Thoracic aorta (tissue), 2 donors: ENCODE measurements at regions not wholly inside any gene's neighbourhood (a gene's known extent, or its start where the extent isn't known, plus 50 kb on each side); places are given as distances from the start of the nearest gene placed in this dataset.

Source experiments
- ATAC-seq: fragments of 150-250 bp; one replicate; pipeline ENCODE4 v1.8.0; 2017; ENCODE audit warnings: low read depth; ENCODE audit not compliant: insufficient number of reproducible peaks, low FRiP score
- DNase-seq: peaks from one replicate; pipeline ENCODE4 v3.0.0-alpha.2; 2020; ENCODE audit warnings: low spot score
- H3K27ac ChIP-seq, 2 donors: fragments of 200-600 bp; sonication (generic); 1 replicate in 1 of 2; 2 replicates in 1 of 2; pipeline ENCODE4 v1.5.1; 2016; ENCODE audit warnings: mild to moderate bottlenecking in 2 of 2, moderate library complexity in 2 of 2
- H3K27me3 ChIP-seq: fragments of 200-600 bp; sonication (generic); replicated peaks from 2 replicates; pipeline ENCODE4 v1.6.0; 2016; ENCODE audit warnings: mild to moderate bottlenecking; ENCODE audit not compliant: insufficient read depth
- H3K36me3 ChIP-seq: fragments of 200-600 bp; sonication (generic); one replicate; pipeline ENCODE4 v1.5.1; 2016
- H3K4me1 ChIP-seq, 2 donors: fragments of 200-600 bp; sonication (generic); 1 replicate in 1 of 2; 2 replicates in 1 of 2; pipeline versions ENCODE4 v1.5.1 to v1.6.0; 2016; ENCODE audit warnings: low read depth in 2 of 2, mild to moderate bottlenecking in 1 of 2; ENCODE audit not compliant: control insufficient read depth in 1 of 2
- H3K4me3 ChIP-seq: fragments of 200-600 bp; sonication (generic); 2 replicates; pipeline ENCODE4 v1.5.1; 2016; ENCODE audit warnings: mild to moderate bottlenecking
- H3K9me3 ChIP-seq: fragments of 200-600 bp; sonication (generic); 2 replicates; pipeline ENCODE4 v1.5.1; 2016
- CTCF ChIP-seq: fragments of 200-600 bp; sonication (generic); IDR thresholded peaks from one replicate; pipeline ENCODE4 v1.5.1; 2019; ENCODE audit warnings: antibody characterized with exemption

GRCh38 chrY:21248591-21248990 is 262.5 kb upstream of the RBMY1B start:
- no peaks in the 10 kb centered on the region for H3K36me3 ChIP-seq
- no peaks in the 10 kb centered on the region for H3K27me3 ChIP-seq
- no peak for DNase-seq
- no peak overlapping the region for H3K4me3 ChIP-seq
- no peak for ATAC-seq
- no peak overlapping the region for H3K27ac ChIP-seq
- no peak for TF ChIP-seq CTCF
- H3K9me3 ChIP-seq: no peaks in the 10 kb centered on the region
- H3K4me1 ChIP-seq: no peaks in the 10 kb centered on the region

DNA sequence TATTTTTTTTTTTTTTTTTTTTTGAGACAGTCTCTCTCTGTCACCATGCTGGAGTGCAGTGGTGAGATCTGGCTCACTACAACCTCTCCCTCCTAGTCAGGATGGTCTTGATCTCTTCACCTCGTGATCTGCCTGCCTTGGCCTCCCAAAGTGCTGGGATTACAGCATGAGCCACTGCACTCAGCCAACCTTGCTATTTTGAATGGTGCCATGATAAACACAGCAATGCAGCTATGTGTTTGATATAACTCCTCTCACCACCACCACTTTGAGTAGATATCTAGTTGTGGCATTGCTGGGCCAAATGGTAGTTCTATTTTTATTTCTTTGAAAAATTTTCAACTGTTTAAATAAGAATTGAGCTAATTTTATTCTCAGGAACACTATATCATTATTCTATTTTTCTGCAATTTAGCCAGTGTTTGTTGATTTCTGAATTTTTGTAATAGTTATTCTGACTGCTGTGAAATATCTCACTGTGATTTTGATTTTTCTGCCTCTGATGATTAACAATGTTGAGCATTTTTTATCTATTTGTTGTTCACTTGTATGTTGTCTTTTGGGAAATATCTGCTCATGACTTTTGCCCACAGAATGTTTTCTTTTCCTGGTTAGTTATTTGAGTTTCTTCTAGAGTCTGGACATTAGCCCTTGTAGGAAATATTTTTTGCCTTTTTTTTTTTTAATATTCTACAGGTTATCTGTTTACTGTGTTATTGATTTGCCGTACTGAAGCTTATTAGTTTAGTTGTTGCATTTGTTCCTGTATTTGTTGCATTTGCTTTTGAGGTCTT is 257.5 kb upstream of the RBMY1B start:
- Histone ChIP-seq H3K4me1 (no peaks in the 10 kb centered on the region), H3K4me3 (no peak overlapping the region), H3K9me3 (no peaks in the 10 kb centered on the region), H3K36me3 (no peaks in the 10 kb centered on the region), H3K27ac (no peak overlapping the region), H3K27me3 (no peaks in the 10 kb centered on the region)
- ATAC-seq (no peak), DNase-seq (no peak)
- TF ChIP-seq CTCF: no peak

DNA sequence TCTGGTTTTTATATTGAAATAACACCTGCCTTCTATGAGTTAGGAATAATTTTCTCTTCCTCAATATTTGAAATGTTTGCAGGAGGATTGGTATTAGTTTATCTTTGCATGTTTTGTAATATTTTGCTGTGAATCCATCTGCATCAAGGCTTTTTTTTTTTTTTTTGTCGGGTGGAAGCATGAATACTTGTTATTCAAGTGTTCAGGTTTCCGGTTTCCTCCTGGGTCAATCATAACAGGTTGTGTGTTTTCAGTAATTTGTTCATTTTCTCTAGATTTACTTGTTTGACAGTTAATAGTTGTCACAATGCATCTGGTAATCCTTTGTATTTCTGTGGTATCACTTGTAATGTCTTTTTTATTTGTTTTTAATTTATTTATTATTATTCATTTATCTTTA is 256.7 kb upstream of the RBMY1B start:
- no peaks in the 10 kb centered on the region for H3K36me3 ChIP-seq
- no peak overlapping the region for H3K4me3 ChIP-seq
- ATAC-seq: no peak
- no peaks in the 10 kb centered on the region for H3K4me1 ChIP-seq
- H3K27ac ChIP-seq: no peak overlapping the region
- no peak for TF ChIP-seq CTCF
- DNase-seq: no peak
- no peaks in the 10 kb centered on the region for H3K27me3 ChIP-seq
- no peaks in the 10 kb centered on the region for H3K9me3 ChIP-seq

GRCh38 chrY:21256820-21257219 is 254.3 kb upstream of the RBMY1B start:
- no peaks in the 10 kb centered on the region for H3K36me3 ChIP-seq
- H3K27ac ChIP-seq: no peak overlapping the region
- ATAC-seq (no peak), DNase-seq (no peak)
- H3K4me3 ChIP-seq: no peak overlapping the region
- no peaks in the 10 kb centered on the region for H3K9me3 ChIP-seq
- no peaks in the 10 kb centered on the region for H3K4me1 ChIP-seq
- no peaks in the 10 kb centered on the region for H3K27me3 ChIP-seq
- TF ChIP-seq CTCF: no peak

DNA sequence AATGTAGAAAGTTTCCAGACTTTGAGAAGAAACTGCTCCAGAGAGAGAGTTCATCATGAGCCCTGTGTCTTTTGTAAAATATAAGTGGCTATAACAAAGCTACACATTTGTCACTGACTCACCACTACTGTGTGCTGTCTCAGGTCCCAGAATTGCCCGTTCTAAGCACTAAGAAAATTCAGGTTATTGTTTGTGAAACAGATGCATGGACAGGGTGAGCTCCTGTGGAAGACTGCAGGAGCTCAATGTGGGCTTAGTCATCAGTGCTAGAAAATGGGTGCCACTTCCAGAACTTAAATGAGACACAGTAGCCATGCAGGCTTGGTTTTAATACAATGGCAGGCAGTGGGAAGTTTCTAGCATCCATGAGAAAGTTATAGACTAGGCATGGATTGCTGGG is 251.4 kb upstream of the RBMY1B start:
- ATAC-seq (no peak), DNase-seq (no peak)
- Histone ChIP-seq H3K9me3 (no peaks in the 10 kb centered on the region), H3K4me3 (no peak overlapping the region), H3K27ac (no peak overlapping the region), H3K4me1 (no peaks in the 10 kb centered on the region), H3K27me3 (no peaks in the 10 kb centered on the region), H3K36me3 (no peaks in the 10 kb centered on the region)
- TF ChIP-seq CTCF: no peak
